HPDE6-E6E7 (cell line): ENCODE measurements at regions not wholly inside any gene's neighbourhood (a gene's known extent, or its start where the extent isn't known, plus 50 kb on each side); places are given as distances from the start of the nearest gene placed in this dataset.
"Not testable (repeated sequence)": the region's sequence is repeated elsewhere in the genome, so short reads cannot be mapped to it uniquely, and the experiment has no call there.

Experiments used
- DNase-seq: peaks from one replicate; pipeline ENCODE4 v3.0.0; 2011; ENCODE audit warnings: missing footprints; ENCODE audit errors: extremely low spot score

- no peak for DNase-seq
These were observed 153.9 kb upstream of the IRF2BP2 start for GRCh38 chr1:234763910-234764309.

- no peak for DNase-seq
These were observed 153.4 kb upstream of the IRF2BP2 start for GRCh38 chr1:234763367-234763766.

DNA sequence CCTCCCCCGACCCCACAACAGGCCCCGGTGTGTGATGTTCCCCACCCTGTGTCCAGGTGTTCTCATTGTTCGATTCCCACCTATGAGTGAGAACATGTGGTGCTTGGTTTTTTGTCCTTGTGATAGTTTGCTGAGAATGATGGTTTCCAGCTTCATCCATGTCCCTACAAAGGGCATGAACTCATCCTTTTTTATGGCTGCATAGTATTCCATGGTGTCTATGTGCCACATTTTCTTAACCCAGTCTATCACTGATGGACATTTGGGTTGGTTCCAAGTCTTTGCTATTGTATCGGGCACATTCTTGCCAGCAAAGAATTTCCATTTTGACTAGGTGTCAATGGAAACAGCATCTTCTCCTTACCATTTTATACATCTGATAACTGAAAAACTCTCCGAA, 152.1 kb upstream of the IRF2BP2 start:
- not testable (repeated sequence) for DNase-seq

DNA sequence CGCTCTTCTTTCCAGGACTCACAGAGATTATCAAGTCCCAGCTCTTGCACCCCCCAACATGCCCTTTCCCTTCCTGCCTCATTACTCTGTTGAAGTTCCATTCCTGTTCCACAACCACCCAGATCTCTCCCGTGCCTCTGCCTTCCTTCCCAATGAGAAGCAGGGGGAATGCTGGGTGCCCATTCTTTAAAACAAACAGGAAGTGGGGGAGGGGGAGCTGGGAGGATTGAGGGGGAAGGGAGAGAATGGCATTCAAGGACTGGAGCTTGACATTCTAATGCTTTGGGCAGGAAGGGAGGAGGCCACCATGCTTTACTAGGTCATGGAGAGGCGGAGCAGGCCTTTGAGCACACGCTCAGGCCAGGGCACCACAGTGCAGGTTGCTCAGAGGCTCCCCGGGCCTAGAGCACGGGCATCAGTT, 150.3 kb upstream of the IRF2BP2 start:
- DNase-seq, result no peak

DNA sequence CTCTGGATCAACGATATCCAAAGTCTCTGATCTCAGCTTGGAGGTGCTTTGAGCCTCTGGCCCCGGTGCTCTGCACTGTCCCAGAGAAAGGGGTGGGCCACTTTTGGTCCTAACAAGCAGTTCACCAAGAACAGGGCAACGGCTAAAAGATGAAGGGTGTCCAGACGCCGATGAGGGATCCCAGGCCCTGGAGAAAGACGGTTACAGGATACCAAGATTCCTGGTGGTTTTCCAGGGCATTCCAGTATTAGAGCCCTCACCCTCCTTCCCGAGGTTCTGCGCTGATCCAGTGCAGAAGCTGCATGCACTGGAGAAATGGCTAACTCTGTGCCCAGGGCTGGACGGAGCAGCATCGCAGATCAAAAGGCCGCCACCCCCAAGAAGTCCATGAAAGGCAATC, 149.9 kb upstream of the IRF2BP2 start:
- no peak for DNase-seq

DNA sequence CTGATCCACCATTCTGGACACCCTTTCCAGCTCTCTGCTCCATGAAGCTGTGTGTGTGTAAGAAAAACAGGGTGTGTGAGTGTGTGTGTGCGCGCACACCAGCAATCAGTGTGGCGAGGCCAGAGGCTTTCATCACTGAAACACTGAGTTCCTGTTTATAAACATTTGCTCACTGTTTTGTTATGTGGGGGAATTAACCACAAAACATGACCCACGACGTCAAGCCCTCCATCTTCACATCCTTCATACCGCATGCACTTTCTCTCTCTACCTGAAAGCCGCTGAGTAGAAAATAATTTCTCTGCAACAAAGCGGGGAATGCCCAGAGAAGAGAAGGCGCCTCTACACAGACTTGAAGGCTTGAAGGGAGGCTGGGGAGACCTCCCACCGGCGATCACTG, 148.9 kb upstream of the IRF2BP2 start:
- DNase-seq, result no peak

DNA sequence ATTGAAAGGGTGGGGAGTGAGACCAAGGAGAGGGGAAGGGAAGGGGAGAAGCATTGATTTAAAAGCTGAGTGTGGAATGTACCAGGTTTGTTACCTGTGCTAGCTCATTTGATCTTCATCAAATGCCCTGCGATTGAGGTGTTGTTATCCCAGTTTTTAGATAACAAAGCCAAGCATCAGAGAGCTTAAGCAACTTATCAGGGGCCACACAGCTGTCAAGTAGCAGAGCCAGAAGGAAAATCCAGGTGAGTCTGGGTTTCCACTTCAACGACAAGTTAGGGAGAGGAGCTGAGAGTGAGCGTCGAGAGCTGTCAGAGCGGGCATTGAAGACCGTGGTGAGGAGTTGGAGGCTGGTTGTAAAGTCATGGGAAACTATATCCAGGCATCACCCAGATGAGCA, 146.9 kb upstream of the IRF2BP2 start:
- DNase-seq, result no peak

GRCh38 chr1:234756066-234756774, 146.2 kb upstream of the IRF2BP2 start:
- DNase-seq, result no peak

GRCh38 chr1:234755449-234755863, 145.5 kb upstream of the IRF2BP2 start:
- no peak for DNase-seq

DNA sequence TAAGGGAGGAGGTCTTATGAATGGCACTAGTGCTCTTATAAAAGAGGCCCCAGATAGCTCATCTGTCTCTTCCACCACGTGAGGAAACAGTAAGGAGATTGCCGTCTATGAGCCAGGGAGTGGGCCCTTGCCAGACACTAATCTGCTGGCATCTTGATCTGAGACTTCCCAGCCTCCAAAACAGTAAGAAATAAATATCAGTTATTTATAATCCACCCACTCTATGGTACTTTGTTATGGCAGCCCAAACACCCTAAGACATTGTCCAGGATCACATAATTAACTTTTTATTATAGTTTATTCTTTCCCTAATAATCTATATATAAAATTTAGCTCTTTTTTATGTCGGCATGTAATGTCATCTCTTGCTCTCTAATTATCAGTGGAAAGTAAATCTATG, 144.0 kb upstream of the IRF2BP2 start:
- no peak for DNase-seq

DNA sequence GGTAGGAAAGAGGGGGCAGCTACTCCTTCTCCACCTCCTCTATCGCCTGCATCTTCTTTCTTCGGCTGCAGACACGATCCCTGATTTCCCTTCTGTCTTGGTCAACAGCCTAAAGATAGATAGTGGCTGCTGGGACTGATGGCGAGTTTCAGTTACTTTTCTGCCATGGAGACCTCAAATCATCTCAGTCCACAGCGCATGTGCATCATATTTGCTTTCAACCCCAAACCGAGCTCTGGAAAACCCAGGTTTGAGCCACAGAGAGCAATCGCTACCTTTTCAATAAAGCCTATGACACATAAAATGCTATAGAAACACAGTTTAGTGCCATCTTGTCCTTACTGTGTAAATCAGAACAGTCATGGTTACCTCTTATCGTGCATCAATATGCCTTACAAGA, 142.9 kb upstream of the IRF2BP2 start:
- DNase-seq, result no peak

- no peak for DNase-seq
These were observed 141.7 kb upstream of the IRF2BP2 start for GRCh38 chr1:234751678-234752077.

DNA sequence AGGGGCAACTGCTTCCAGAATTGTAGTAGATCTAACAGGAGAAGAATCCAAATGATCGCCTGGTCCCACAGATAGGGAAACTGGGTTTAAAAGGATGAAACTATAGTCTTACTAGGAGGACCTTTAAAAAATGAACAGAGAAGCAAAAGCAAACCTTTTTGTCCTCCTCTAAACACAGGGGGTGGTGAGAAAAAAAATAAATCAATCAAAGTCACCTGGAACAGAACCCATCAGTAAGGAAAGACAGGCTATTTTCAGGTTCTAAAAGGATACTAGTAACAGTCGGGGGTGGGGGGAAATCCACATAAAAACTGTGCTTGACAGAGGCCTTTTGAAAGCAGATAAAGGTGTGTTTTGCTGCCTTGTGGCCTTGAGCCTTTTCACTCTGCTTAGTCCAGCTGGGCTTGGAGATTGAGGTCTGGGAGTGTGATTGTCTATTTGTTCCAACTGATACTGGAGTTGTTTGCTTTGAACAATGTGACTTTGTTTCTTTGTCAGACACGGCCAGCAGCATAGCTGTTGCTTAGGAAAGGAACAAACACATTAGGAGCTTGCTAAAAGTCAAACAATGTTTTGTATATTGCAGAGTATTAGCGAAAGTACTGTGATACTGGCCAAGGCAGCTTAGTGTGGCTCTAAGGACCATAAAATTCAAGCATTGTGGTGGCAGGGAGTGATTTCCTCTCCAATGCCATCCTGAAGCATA, 141.1 kb upstream of the IRF2BP2 start:
- no peak for DNase-seq

- no peak for DNase-seq
These were observed 138.7 kb upstream of the IRF2BP2 start for GRCh38 chr1:234748713-234749112.

- DNase-seq, result no peak
These were observed 138.1 kb upstream of the IRF2BP2 start for GRCh38 chr1:234748066-234748465.

- DNase-seq, result peak; percentile 91
These were observed 136.8 kb upstream of the IRF2BP2 start for GRCh38 chr1:234746798-234747196.

DNA sequence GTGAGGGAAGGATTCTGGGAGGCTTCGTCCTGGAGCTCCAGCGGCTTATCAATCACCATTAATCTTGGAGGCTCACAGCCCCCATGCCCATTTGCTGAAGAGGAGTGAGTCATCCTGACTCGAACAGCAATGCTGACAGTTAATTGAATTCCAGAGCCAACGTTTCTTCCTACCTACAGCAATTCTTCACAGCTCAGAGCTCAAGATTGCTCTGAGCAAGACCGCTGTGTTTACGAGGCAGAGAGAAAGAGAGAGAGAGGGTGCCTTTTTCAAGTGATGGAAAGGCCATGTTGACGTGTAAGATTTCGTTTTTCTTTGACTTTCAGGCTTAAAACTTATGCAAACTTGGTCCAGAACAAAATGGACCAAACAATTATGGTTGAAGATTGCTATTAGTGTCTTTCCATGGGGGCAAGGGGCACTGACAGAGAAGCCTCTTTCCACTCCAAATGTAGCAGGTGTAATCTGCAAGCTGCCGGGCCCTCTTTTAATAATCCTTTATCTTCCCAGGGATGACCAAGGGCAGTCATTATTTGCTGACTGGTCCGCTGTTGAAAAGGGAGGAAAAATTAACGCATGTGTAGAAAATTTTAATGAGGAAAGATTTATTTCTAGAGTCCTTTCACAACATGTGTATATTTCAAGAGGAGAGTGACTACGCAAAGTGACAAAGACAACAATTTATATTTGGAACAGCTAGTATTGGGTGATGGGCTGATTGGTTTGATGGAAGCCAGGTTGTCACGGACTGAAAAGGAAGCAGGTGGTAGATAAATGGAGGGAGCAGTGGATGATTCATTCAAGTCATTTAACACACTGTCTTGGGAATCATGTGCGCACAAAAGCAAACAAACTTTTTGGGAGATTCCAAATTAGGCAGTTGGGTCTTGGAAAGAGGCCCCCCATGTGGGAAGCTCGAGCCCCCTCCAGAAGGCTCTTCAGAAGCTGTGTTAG, 136.1 kb upstream of the IRF2BP2 start:
- no peak for DNase-seq

DNA sequence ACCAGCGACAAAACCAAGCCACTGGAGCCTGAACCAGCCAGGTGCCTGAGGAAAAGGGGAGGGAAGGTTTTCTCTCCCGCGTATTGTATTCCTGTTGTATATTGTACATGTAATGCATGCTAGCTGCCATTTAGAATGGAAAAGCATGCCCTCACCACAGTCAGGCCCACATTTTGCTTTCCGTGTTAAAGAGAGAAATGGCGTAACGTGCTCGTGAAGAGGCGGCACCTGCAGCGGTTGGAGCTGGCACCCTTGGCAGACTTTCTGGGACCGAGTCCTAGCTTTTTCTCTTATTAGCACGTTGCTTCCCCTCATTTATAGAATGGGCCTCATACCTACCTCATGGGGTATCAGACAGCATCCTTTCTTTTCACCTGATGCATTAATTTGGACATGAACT, 135.3 kb upstream of the IRF2BP2 start:
- no peak for DNase-seq

- no peak for DNase-seq
These were observed 134.0 kb upstream of the IRF2BP2 start for GRCh38 chr1:234743791-234744611.

- DNase-seq, result no peak
These were observed 132.6 kb upstream of the IRF2BP2 start for GRCh38 chr1:234742622-234743021.

GRCh38 chr1:234737967-234738314, 128.0 kb upstream of the IRF2BP2 start:
- no peak for DNase-seq

GRCh38 chr1:234735916-234736315, 125.9 kb upstream of the IRF2BP2 start:
- DNase-seq, result no peak
